ENCODE measurements at regions not wholly inside any gene's neighbourhood (a gene's known extent, or its start where the extent isn't known, plus 50 kb on each side); places are given as distances from the start of the nearest gene placed in this dataset.
"Not testable (repeated sequence)": the region's sequence is repeated elsewhere in the genome, so short reads cannot be mapped to it uniquely, and the experiment has no call there.

GRCh38 chr1:228796945-228797344, 61.7 kb downstream of the RHOU start:
- not testable (repeated sequence) for DNase-seq

- DNase-seq = no peak
These were observed 62.8 kb downstream of the RHOU start for GRCh38 chr1:228798035-228798434.

GRCh38 chr1:228798548-228798947, 63.3 kb downstream of the RHOU start:
- DNase-seq = no peak

GRCh38 chr1:228799924-228800323, 64.6 kb downstream of the RHOU start:
- DNase-seq = no peak

GRCh38 chr1:228801068-228801467, 65.8 kb downstream of the RHOU start:
- no peak for DNase-seq

GRCh38 chr1:228802386-228803220, 67.3 kb downstream of the RHOU start:
- DNase-seq = peak; percentile 93

- no peak for DNase-seq
These were observed 68.1 kb downstream of the RHOU start for GRCh38 chr1:228803421-228803820.

- DNase-seq = no peak
These were observed 68.9 kb downstream of the RHOU start for GRCh38 chr1:228804173-228804572.

- peak; percentile 53 for DNase-seq
These were observed 69.5 kb downstream of the RHOU start for GRCh38 chr1:228804640-228805413.

- DNase-seq = no peak
These were observed 72.8 kb downstream of the RHOU start for GRCh38 chr1:228807904-228808605.

GRCh38 chr1:228809621-228810394, 74.5 kb downstream of the RHOU start:
- no peak for DNase-seq

- no peak for DNase-seq
These were observed 75.1 kb downstream of the RHOU start for GRCh38 chr1:228810395-228810758.

GRCh38 chr1:228810878-228811711, 75.8 kb downstream of the RHOU start:
- DNase-seq = no peak

GRCh38 chr1:228811712-228812305, 76.5 kb downstream of the RHOU start:
- no peak for DNase-seq

- no peak for DNase-seq
These were observed 77.7 kb downstream of the RHOU start for GRCh38 chr1:228812961-228813360.

- no peak for DNase-seq
These were observed 78.9 kb downstream of the RHOU start for GRCh38 chr1:228814176-228814575.

- no peak for DNase-seq
These were observed 83.0 kb downstream of the RHOU start for GRCh38 chr1:228818296-228818695.

- no peak for DNase-seq
These were observed 83.8 kb downstream of the RHOU start for GRCh38 chr1:228818928-228819630.

- DNase-seq = no peak
These were observed 86.0 kb downstream of the RHOU start for GRCh38 chr1:228821252-228821651.

- no peak for DNase-seq
These were observed 87.9 kb downstream of the RHOU start for GRCh38 chr1:228823200-228823599.

GRCh38 chr1:228824366-228824765, 89.1 kb downstream of the RHOU start:
- DNase-seq = no peak

Data from NCI-H1092 treated with DMSO at 0.1 percent for 48 hours (cell line).